Tibial nerve (tissue), 4 donors: ENCODE measurements at regions not wholly inside any gene's neighbourhood (a gene's known extent, or its start where the extent isn't known, plus 50 kb on each side); places are given as distances from the start of the nearest gene placed in this dataset.

Experiments
- DNase-seq, 2 donors: peaks; one replicate each; pipeline ENCODE4 v3.0.0-alpha.2; 2019; ENCODE audit warnings: low spot score in 2 of 2
- H3K27ac ChIP-seq, 4 donors: fragments of 200-600 bp; sonication (generic) in 3 of 4; one replicate each; pipeline ENCODE4 v1.5.1; 2017 to 2019; ENCODE audit warnings: mild to moderate bottlenecking in 1 of 4
- H3K27me3 ChIP-seq, 2 donors: fragments of 200-600 bp; sonication (generic) in 1 of 2; one replicate each; pipeline versions ENCODE4 v1.5.1 to v1.6.0; 2017 to 2019
- H3K36me3 ChIP-seq, 3 donors: fragments of 200-600 bp; sonication (generic); one replicate each; pipeline ENCODE4 v1.5.1; 2018 to 2019
- H3K4me1 ChIP-seq, 4 donors: fragments of 200-600 bp; sonication (generic) in 3 of 4; one replicate each; pipeline ENCODE4 v1.5.1; 2017 to 2019
- H3K4me3 ChIP-seq, 4 donors: fragments of 200-600 bp; sonication (generic) in 3 of 4; one replicate each; pipeline ENCODE4 v1.5.1; 2017 to 2019; ENCODE audit warnings: mild to moderate bottlenecking in 1 of 4, moderate library complexity in 1 of 4
- H3K9me3 ChIP-seq, 4 donors: fragments of 200-600 bp; sonication (generic) in 3 of 4; one replicate each; pipeline ENCODE4 v1.5.1; 2017 to 2019
- EP300 ChIP-seq, 2 donors: sonication (generic); formaldehyde crosslinking; IDR thresholded peaks; one replicate each; pipeline ENCODE4 v1.6.1; 2017; ENCODE audit warnings: antibody characterized with exemption in 2 of 2, mild to moderate bottlenecking in 1 of 2
- POLR2A ChIP-seq, 2 donors: fragments of 450-650 bp; IDR thresholded peaks; one replicate each; pipeline ENCODE4 v1.6.1; 2017; ENCODE audit warnings: antibody characterized with exemption in 2 of 2, mild to moderate bottlenecking in 2 of 2, moderate library complexity in 2 of 2
- WGBS, 2 donors: methylation state at CpG; one replicate each; pipeline ENCODE4 v1.1.5; 2018; 5-methylcytosine and 5-hydroxymethylcytosine counted together
- TF ChIP-seq, protein P1 (sequence below), 5 experiments: fragments of 200-600 bp in 3 of 5; fragments of 450-650 bp in 2 of 5; sonication (generic) in 3 of 5; IDR thresholded peaks; one replicate each; pipeline ENCODE4 v1.5.1; 2016 to 2019; ENCODE audit warnings: antibody characterized with exemption in 5 of 5, mild to moderate bottlenecking in 3 of 5, moderate library complexity in 2 of 5

DNA sequence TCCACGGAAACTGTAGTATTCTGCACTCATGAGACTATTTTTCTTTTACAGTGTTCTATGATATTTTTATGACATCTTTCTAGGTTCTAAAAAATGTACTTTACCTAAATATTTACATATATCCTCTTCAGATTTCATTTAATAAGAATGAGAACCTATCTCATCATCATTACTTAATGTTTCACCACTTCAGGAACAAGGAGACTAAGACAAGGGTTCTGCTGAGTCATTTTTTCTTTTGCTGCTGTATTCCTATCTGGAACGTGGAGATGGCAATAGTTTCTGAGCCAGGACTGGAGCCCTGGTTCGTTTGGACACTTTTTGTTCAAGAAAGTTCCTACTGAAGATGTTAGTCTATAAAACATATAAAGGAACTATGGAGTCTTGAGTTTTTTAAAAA is 258.2 kb upstream of the MAP3K1 start:
- whole genome bisulfite sequencing, 2 donors = 54 to 55% methylated on average over 3 of the region's 3 CpGs
- Histone ChIP-seq H3K27ac (no peak overlapping the region), H3K27me3 (no peaks in the 10 kb centered on the region)

DNA sequence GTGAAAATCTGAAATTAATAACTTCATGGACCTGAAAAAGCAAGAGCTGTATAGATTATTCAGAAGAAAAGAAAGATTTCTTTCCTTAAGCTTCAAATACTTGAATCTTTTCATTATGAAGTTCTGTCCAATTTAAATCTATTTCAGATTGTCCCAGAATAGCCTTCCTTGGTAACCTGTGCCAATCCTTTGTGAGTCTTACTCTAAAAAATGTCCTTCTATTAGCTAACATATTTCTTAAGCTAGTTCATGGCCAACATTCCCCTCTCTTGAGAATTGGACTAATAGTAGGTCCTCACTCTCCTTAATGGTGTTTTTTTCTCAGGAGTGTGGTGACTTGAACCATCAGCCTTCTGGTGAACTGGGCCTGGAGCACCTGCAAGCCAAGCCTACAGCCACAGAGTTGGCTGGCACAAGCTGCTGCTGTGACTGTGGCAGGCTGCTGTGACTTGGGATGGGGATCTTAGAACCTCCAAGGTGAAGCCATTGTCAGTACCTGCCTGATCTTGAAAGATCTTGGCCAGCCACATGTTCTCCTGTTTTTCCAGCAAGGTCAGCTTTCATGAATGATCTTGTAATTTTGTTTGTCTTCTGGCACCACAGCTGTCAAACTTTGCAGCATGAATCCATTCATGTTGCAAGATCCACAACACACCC is 262.6 kb upstream of the MAP3K1 start:
- H3K4me3 ChIP-seq = no peak overlapping the region
- peaks cover 0 to 16% (median 6%) of the 10 kb centered on the region in 4 donors for H3K4me1 ChIP-seq
- no peak overlapping the region for H3K27ac ChIP-seq
- DNase-seq = no peak
- H3K9me3 ChIP-seq = no peaks in the 10 kb centered on the region
- H3K36me3 ChIP-seq = no peaks in the 10 kb centered on the region
- TF ChIP-seq POLR2A (IDR thresholded peaks at IDR 0.05) = no peak
- TF ChIP-seq, protein P1, sequence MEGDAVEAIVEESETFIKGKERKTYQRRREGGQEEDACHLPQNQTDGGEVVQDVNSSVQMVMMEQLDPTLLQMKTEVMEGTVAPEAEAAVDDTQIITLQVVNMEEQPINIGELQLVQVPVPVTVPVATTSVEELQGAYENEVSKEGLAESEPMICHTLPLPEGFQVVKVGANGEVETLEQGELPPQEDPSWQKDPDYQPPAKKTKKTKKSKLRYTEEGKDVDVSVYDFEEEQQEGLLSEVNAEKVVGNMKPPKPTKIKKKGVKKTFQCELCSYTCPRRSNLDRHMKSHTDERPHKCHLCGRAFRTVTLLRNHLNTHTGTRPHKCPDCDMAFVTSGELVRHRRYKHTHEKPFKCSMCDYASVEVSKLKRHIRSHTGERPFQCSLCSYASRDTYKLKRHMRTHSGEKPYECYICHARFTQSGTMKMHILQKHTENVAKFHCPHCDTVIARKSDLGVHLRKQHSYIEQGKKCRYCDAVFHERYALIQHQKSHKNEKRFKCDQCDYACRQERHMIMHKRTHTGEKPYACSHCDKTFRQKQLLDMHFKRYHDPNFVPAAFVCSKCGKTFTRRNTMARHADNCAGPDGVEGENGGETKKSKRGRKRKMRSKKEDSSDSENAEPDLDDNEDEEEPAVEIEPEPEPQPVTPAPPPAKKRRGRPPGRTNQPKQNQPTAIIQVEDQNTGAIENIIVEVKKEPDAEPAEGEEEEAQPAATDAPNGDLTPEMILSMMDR (IDR thresholded peaks at IDR 0.05) = no peak
- no peak for TF ChIP-seq EP300 (IDR thresholded peaks at IDR 0.05)
- no peaks in the 10 kb centered on the region for H3K27me3 ChIP-seq

More for the DNA sequence above, 258.2 kb upstream of the MAP3K1 start:
- no peak for DNase-seq
- Histone ChIP-seq H3K4me3 (no peak overlapping the region), H3K9me3 (no peaks in the 10 kb centered on the region), H3K36me3 (no peaks in the 10 kb centered on the region), H3K4me1 (peaks cover 0 to 2% (median 0%) of the 10 kb centered on the region in 4 donors)
- TF ChIP-seq EP300 (IDR thresholded peaks at IDR 0.05) (no peak), POLR2A (IDR thresholded peaks at IDR 0.05) (no peak)
- TF ChIP-seq, protein P1 (IDR thresholded peaks at IDR 0.05) = no peak

DNA sequence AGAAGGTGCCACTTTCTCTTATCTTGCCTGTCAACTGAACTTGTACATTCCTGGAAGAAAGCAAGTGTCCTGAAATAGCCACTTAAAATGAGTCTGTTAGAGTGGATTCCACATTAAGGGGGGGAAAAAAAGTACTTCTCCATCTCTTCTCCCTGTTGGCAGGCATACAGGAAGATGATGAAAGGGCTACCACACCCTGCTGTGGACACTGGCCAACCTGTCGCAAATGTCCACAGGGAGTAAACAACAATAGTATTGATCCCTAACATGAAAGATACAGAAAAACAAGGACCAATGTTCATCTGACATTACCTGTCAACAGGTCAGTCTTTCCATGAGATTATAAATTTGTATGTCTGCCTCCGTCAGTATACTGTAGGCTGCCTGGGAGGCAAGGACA is 265.1 kb upstream of the MAP3K1 start:
- H3K4me3 ChIP-seq = no peak overlapping the region
- no peak for TF ChIP-seq EP300 (IDR thresholded peaks at IDR 0.05)
- TF ChIP-seq POLR2A (IDR thresholded peaks at IDR 0.05) = no peak
- TF ChIP-seq, protein P1 (IDR thresholded peaks at IDR 0.05) = no peak
- DNase-seq = no peak
- H3K4me1 ChIP-seq = peaks cover 0 to 16% (median 6%) of the 10 kb centered on the region in 4 donors
- no peak overlapping the region for H3K27ac ChIP-seq
- no peaks in the 10 kb centered on the region for H3K9me3 ChIP-seq
- no peaks in the 10 kb centered on the region for H3K27me3 ChIP-seq
- no peaks in the 10 kb centered on the region for H3K36me3 ChIP-seq
- 86 to 88% methylated on average over 2 of the region's 2 CpGs for WGBS, 2 donors

DNA sequence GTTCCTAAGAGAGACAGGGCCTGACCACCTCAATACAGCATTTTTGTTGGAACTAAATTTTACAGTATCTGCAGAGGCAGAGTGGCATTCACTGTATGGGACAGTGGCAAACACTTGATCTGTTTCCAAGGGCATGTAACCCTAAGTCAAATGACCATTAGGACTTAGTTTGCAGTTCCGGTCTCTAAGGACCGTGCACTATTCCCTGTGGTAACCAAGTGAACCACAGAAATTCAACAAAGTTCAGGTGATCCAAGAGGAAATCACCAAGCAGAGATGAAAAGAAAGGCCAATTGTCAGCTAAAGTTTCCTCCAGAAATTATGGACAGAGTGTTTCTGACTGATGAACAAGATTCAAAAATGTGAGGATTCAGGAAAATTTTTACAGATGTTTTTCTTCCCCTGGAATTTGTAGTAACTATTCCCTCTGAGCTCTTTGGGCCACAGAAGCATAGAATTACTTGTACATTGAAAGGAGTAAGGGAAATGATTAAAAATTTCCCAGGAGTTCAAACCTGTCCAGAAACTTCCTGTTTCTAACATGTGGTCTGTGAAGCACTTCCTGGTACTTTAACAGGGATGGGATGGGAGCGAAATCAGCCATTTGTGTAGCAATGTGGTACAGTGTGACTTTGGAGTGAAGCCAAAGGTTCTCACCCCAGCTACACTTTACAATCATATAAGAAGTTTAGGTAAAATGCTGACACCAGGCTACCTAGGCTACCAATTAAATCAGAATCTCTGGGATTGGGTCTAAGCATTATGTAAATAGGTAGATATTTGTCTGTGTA is 266.1 kb upstream of the MAP3K1 start:
- Histone ChIP-seq H3K27ac (peak overlapping the region in 1 of 4 donors; percentile 23), H3K4me1 (peaks cover 0 to 16% (median 6%) of the 10 kb centered on the region in 4 donors), H3K36me3 (no peaks in the 10 kb centered on the region), H3K4me3 (no peak overlapping the region), H3K9me3 (no peaks in the 10 kb centered on the region), H3K27me3 (no peaks in the 10 kb centered on the region)
- DNase-seq = no peak
- 71 to 72% methylated on average over 3 of the region's 3 CpGs for WGBS, 2 donors
- TF ChIP-seq POLR2A (IDR thresholded peaks at IDR 0.05) = no peak
- TF ChIP-seq EP300 (IDR thresholded peaks at IDR 0.05) = no peak
- TF ChIP-seq, protein P1 (IDR thresholded peaks at IDR 0.05) = no peak

DNA sequence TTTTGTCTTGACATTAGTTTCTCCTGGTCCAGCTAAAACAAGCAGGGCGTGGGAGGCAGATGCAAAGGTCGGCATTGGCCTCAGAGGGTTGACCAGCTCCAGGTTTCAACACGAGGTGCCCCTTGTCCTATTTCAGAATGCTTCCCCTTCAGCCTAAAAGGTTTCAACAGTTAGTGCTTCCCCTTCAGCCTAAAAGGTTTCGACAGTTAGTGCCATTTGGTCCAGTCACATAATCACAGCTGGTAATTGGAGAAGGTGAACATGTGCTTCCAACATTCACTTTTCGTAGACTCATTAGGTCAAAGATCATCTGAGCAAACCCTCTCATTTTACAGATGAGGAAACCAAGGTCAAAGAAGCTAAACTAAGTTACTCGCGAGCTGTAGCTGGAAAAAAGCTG is 270.3 kb upstream of the MAP3K1 start:
- no peak for DNase-seq
- H3K27me3 ChIP-seq = no peaks in the 10 kb centered on the region
- H3K9me3 ChIP-seq = no peaks in the 10 kb centered on the region
- 78 to 85% methylated on average over 7 of the region's 7 CpGs for WGBS, 2 donors
- no peak for TF ChIP-seq POLR2A (IDR thresholded peaks at IDR 0.05)
- TF ChIP-seq, protein P1 (IDR thresholded peaks at IDR 0.05) = no peak
- no peak for TF ChIP-seq EP300 (IDR thresholded peaks at IDR 0.05)
- no peak overlapping the region for H3K4me3 ChIP-seq
- H3K36me3 ChIP-seq = no peaks in the 10 kb centered on the region
- H3K27ac ChIP-seq = no peak overlapping the region
- peaks cover 0 to 12% (median 6%) of the 10 kb centered on the region in 4 donors for H3K4me1 ChIP-seq
